ENCODE measurements at regions not wholly inside any gene's neighbourhood (a gene's known extent, or its start where the extent isn't known, plus 50 kb on each side); places are given as distances from the start of the nearest gene placed in this dataset.

DNA sequence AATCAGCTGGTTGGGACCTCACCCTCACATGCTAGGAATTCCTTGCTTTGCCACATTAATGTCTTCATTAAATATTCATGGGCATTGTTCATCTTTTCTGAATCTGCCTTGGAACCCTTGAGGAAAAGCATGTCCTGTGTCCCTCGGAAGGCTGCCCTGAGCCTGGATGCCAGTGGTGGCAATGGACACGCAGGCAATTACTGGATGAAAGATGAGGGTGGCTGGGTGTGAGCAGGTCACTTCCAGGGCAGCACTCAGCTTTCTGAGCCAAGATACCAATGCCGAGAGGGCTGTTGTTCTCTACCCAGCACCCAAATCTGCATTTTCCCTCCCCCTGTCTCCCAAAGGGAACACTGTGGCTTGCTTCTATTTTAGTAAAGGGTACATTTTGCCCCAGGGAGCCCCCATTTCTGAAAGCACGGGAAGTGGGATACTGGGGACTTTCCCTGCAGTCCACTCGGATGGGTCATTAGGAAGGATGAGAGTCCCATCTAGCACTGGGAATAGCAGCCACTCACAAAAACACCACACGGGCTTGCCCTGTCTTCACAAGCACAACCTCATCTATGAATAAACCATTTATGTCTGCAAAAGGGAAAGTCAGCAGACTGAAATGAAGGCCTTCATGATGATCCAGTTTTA is 234.8 kb downstream of the SOX11 start:
- Histone ChIP-seq H3K36me3 (no peaks in the 10 kb centered on the region), H3K27me3 (no peaks in the 10 kb centered on the region), H3K9me3 (no peaks in the 10 kb centered on the region), H3K4me1 (no peaks in the 10 kb centered on the region), H3K27ac (no peak overlapping the region), H3K4me3 (no peak overlapping the region)
- peak; percentile 35 for ATAC-seq
- intact Hi-C loops (cut with DNase I) = no loop called here
- no peak for DNase-seq
- TF ChIP-seq, protein P1, sequence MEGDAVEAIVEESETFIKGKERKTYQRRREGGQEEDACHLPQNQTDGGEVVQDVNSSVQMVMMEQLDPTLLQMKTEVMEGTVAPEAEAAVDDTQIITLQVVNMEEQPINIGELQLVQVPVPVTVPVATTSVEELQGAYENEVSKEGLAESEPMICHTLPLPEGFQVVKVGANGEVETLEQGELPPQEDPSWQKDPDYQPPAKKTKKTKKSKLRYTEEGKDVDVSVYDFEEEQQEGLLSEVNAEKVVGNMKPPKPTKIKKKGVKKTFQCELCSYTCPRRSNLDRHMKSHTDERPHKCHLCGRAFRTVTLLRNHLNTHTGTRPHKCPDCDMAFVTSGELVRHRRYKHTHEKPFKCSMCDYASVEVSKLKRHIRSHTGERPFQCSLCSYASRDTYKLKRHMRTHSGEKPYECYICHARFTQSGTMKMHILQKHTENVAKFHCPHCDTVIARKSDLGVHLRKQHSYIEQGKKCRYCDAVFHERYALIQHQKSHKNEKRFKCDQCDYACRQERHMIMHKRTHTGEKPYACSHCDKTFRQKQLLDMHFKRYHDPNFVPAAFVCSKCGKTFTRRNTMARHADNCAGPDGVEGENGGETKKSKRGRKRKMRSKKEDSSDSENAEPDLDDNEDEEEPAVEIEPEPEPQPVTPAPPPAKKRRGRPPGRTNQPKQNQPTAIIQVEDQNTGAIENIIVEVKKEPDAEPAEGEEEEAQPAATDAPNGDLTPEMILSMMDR (IDR thresholded peaks at IDR 0.05) = no peak

DNA sequence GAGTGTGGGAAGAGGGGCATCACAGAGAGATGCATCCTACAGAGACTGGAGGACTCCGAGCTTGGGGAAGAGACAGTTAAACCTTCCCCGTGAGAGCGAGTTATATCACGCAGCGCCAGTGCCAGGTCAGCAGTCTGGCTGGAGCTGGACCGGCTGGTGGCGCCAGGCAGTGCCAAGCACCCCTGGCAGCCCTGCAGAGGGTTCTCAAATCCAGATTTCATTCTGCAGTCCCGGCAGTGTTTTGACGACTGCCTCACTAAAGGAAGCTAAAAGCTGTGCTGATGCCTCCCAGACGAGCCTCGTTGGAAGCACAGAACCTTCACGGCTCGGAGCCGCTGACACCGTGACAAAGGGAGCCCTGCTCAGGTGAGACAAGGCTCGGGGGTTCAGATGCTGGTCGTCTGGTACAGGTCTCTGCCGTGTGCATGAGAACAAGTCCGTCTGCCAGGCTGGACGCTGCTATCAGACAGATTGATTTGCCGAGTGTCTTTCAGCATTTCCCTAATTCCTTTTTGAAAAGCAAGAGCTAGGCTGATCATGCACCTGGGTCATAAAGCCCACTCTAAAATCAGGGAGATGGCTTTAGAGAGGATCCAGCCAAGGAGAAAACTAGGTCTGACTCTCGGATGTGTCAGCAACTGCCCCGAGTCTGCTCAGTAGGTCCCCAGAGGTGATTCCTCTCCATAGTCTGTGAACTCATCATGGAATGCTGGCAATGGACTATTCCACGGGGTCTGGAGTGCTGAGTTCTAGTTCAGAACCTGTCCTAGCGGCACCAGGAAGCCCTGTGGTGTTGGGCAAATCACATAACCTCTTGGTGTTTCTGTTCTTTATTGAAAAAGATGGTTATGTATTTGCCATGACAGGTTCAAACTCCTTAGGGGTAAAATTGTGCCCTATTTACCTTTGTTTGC is 240.6 kb downstream of the SOX11 start:
- Histone ChIP-seq H3K36me3 (no peaks in the 10 kb centered on the region), H3K27ac (no peak overlapping the region), H3K4me3 (peak overlapping the region; percentile 16), H3K9me3 (no peaks in the 10 kb centered on the region), H3K4me1 (no peaks in the 10 kb centered on the region), H3K27me3 (no peaks in the 10 kb centered on the region)
- DNase-seq (peak; percentile 70), ATAC-seq (peak; percentile 88)
- intact Hi-C loops (cut with DNase I) = no loop called here
- TF ChIP-seq, protein P1 (IDR thresholded peaks at IDR 0.05) = no peak

DNA sequence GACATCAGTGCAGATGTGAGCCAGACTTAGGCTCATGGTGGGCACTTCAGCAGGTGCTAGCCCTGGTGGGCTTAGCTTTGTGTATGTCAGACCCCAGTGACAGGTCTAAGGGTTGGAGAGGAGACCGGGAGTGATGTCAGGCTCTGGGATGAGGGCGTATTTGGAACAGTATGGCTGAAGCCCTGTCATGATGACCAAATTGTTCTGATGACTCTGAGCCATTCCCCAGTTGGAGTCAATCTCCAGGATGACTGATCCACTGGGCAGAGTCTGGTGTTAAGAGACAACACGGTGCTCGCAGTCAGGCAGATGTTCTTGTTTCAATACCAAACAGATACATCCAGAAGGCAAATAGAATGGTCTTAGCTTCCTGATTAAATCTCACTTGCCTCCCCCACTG is 241.5 kb downstream of the SOX11 start:
- no peaks in the 10 kb centered on the region for H3K36me3 ChIP-seq
- no peaks in the 10 kb centered on the region for H3K9me3 ChIP-seq
- no peak overlapping the region for H3K27ac ChIP-seq
- TF ChIP-seq, protein P1 (IDR thresholded peaks at IDR 0.05) = no peak
- no peaks in the 10 kb centered on the region for H3K4me1 ChIP-seq
- no peak overlapping the region for H3K4me3 ChIP-seq
- DNase-seq (no peak), ATAC-seq (no peak)
- intact Hi-C loops (cut with DNase I) = no loop called here
- no peaks in the 10 kb centered on the region for H3K27me3 ChIP-seq

DNA sequence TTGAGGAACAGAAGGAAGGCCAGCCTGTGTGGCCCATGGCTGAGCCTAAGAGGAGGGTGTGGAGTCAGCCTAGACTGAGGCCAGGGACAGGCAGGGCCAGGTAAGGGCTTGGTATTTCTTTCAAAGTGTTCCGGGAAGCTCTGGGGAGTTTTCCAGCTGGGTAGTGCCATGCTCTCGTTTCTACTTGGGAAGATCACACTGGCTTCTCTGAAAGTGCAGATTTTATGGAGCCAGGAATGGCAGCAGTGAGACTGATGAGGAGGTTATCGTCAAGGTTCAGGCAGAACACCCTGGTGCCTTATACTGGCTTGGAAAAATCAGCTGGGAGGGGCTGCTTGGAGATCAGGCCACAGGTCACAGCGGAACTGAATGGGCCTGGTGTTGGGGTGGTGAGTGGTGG is 245.1 kb downstream of the SOX11 start:
- TF ChIP-seq, protein P1 (IDR thresholded peaks at IDR 0.05) = no peak
- Histone ChIP-seq H3K9me3 (no peaks in the 10 kb centered on the region), H3K36me3 (no peaks in the 10 kb centered on the region), H3K4me3 (no peak overlapping the region), H3K27ac (no peak overlapping the region), H3K4me1 (no peaks in the 10 kb centered on the region), H3K27me3 (no peaks in the 10 kb centered on the region)
- DNase-seq = no peak
- peak; percentile 15 for ATAC-seq
- intact Hi-C loops (cut with DNase I) = no loop called here

DNA sequence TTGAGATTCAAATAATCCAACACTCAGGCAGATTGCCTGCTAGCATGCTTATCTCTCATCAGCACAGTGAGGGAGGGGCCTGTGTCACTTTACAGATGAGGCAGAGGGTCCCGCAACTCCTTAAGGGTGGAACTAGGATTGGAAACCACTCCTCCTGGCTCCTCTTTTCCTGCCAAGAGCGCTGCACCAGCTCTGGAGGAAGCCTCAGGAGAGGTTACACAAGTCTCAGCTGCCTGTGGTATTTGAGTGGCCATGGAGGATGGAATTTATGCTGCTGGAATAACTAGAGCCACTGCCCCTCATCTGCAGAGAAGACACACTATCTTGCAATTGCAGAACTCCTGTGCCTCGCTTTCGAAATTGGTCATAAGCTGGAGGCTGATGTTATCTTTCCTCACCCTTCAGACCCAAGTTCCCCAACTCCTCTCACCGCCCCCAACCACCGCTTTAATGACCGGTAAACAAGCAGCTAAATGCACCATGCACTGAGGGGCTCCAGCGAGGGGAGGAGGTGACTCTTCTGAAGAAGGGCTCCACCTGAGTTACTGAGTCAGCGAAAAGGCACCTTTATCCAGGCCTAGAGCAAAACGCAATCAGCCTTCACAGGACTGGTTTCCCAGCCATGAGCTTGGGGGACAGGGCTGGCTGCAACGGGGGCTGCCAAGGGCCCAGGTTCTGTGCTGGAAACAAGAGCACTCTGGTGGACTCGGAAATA is 245.8 kb downstream of the SOX11 start:
- Histone ChIP-seq H3K36me3 (no peaks in the 10 kb centered on the region), H3K27me3 (no peaks in the 10 kb centered on the region), H3K27ac (peak overlapping the region; percentile 36), H3K4me1 (no peaks in the 10 kb centered on the region), H3K9me3 (no peaks in the 10 kb centered on the region), H3K4me3 (no peak overlapping the region)
- TF ChIP-seq, protein P1 (IDR thresholded peaks at IDR 0.05) = no peak
- DNase-seq (no peak), ATAC-seq (peak; percentile 67)
- intact Hi-C loops (cut with DNase I) = no loop called here
